RWPE2 (cell line): ENCODE measurements at regions not wholly inside any gene's neighbourhood (a gene's known extent, or its start where the extent isn't known, plus 50 kb on each side); places are given as distances from the start of the nearest gene placed in this dataset.

Source experiments
- ATAC-seq: fragments of 200-7000 bp; cut with Tn5 transposase; 3 replicates; pipeline ENCODE4 v1.9.1; 2021; ENCODE audit warnings: low read depth
- DNase-seq: peaks from one replicate; pipeline ENCODE4 v3.0.0-alpha.2; 2020; ENCODE audit warnings: low spot score
- H3K27ac ChIP-seq: fragments of 450-650 bp; 2 replicates; pipeline ENCODE4 v1.5.1; 2017; ENCODE audit warnings: mild to moderate bottlenecking; ENCODE audit not compliant: poor library complexity, severe bottlenecking
- H3K27me3 ChIP-seq: fragments of 250-450 bp; sonication (Bioruptor Pico); 2 replicates; pipeline ENCODE4 v1.5.1; 2021; ENCODE audit warnings: mild to moderate bottlenecking, moderate library complexity; ENCODE audit not compliant: insufficient read depth, poor library complexity, severe bottlenecking
- H3K36me3 ChIP-seq: fragments of 250-450 bp; sonication (Bioruptor Pico); 2 replicates; pipeline ENCODE4 v1.5.1; 2020; ENCODE audit warnings: low read depth, mild to moderate bottlenecking, moderate library complexity
- H3K4me1 ChIP-seq: fragments of 250-450 bp; sonication (Bioruptor Pico); 2 replicates; pipeline ENCODE4 v1.5.1; 2021; ENCODE audit warnings: mild to moderate bottlenecking, moderate library complexity; ENCODE audit not compliant: insufficient read depth, poor library complexity, severe bottlenecking
- H3K4me3 ChIP-seq: fragments of 250-450 bp; sonication (Bioruptor Pico); 2 replicates; pipeline ENCODE4 v1.5.1; 2021; ENCODE audit warnings: mild to moderate bottlenecking, moderate library complexity; ENCODE audit not compliant: severe bottlenecking
- H3K9me3 ChIP-seq: fragments of 250-450 bp; sonication (Bioruptor Pico); 2 replicates; pipeline ENCODE4 v1.5.1; 2021; ENCODE audit warnings: mild to moderate bottlenecking, moderate library complexity; ENCODE audit not compliant: severe bottlenecking
- TF ChIP-seq, protein P1 (sequence below): fragments of 450-650 bp; IDR thresholded peaks from one replicate; pipeline ENCODE4 v1.5.1; 2017; ENCODE audit warnings: mild to moderate bottlenecking, moderate library complexity; ENCODE audit not compliant: poor library complexity, severe bottlenecking

DNA sequence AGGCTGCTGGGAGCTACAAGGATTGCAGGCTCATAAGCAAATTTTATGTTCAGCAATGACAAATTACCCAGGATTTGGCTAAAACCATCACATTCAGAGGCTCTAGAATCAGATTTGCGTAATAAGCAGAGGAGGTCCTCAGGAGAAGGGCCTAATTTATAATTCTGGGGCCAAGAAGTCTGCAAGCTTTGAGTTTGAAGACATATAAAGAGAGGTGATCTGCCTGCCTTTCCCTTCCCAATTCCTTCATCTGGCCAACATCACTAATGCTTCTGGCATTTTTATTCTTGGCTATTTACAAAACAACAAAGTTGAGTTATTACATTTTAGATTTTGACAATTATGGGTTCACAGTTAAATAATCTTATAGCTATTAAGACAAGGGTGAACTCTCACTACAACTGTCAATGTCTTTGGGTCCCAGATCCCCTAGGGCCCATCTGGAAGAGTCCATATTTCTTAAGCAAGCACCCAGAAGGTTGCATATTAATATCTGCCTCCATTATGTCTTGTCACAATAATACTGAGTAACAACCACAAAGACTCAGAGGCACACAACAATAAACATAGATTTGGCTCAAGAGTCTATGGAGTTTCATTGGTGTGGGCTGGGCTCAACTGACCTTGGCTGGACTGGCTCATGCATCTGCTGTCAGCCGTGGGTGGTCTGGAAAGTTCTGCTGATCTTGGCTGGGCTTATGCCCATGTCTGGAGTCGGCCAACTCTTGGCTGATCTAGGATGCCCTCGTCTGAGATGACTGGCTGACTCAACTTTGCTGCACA, 67.2 kb upstream of the CD82 start:
- no peaks in the 10 kb centered on the region for H3K4me1 ChIP-seq
- TF ChIP-seq, protein P1, sequence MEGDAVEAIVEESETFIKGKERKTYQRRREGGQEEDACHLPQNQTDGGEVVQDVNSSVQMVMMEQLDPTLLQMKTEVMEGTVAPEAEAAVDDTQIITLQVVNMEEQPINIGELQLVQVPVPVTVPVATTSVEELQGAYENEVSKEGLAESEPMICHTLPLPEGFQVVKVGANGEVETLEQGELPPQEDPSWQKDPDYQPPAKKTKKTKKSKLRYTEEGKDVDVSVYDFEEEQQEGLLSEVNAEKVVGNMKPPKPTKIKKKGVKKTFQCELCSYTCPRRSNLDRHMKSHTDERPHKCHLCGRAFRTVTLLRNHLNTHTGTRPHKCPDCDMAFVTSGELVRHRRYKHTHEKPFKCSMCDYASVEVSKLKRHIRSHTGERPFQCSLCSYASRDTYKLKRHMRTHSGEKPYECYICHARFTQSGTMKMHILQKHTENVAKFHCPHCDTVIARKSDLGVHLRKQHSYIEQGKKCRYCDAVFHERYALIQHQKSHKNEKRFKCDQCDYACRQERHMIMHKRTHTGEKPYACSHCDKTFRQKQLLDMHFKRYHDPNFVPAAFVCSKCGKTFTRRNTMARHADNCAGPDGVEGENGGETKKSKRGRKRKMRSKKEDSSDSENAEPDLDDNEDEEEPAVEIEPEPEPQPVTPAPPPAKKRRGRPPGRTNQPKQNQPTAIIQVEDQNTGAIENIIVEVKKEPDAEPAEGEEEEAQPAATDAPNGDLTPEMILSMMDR, result no peak
- no peak for DNase-seq

DNA sequence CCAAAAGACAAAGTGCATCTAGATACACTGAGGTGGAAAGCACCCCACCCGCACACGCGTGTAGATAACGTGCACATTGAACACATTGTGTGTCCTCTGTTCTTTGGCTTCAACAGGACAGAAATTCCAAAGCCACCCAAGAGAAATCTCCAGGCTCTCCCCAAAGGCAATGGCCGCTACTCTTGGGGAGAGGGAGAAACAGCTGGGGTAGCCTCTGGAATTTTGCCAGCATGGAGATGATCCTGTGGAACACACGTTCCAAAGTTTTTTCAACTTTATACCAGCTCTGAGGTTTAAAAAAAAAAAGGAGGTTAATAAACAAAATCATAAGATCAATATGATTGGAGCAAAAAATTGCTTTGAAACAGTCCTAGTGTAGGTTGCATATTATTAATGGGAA, 63.0 kb upstream of the CD82 start:
- Histone ChIP-seq H3K4me3 (no peak overlapping the region), H3K4me1 (no peaks in the 10 kb centered on the region), H3K36me3 (no peaks in the 10 kb centered on the region), H3K27me3 (no peaks in the 10 kb centered on the region), H3K27ac (no peak overlapping the region), H3K9me3 (no peaks in the 10 kb centered on the region)
- ATAC-seq, result no peak
- DNase-seq, result no peak
- TF ChIP-seq, protein P1, result no peak

More for the DNA sequence above, 67.2 kb upstream of the CD82 start:
- ATAC-seq, result no peak
- Histone ChIP-seq H3K4me3 (no peak overlapping the region), H3K27ac (no peak overlapping the region), H3K27me3 (no peaks in the 10 kb centered on the region), H3K9me3 (no peaks in the 10 kb centered on the region), H3K36me3 (no peaks in the 10 kb centered on the region)

DNA sequence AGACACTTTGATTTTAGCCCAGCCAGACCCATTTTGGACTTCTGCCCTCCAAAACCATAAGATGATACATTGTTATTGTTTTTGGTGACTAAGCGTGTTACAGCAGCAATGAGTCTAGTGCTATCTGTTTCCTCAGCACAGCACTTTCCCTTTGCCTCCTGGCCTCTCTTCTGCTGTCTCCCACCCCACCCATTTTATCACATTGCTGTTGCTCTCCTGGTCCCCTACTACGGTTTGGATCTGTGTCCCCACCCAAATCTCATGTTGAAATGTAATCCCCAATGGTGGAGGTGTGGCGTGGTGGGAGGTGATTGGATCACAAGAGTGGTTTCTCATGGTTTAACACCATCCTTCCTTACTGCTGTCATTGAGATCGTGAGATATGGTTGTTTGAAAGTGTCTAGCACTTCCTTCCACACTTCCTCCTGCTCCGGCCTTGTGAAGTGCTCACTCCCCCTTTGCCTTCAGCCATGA, 59.8 kb upstream of the CD82 start:
- DNase-seq (no peak), ATAC-seq (peak; percentile 75; the same call in 2 of the 3 replicates)
- no peak overlapping the region for H3K27ac ChIP-seq

GRCh38 chr11:44506375-44507016, 59.0 kb upstream of the CD82 start:
- Histone ChIP-seq H3K27me3 (no peaks in the 10 kb centered on the region), H3K27ac (no peak overlapping the region), H3K36me3 (no peaks in the 10 kb centered on the region), H3K4me1 (no peaks in the 10 kb centered on the region), H3K4me3 (no peak overlapping the region), H3K9me3 (no peaks in the 10 kb centered on the region)
- TF ChIP-seq, protein P1, result no peak
- DNase-seq, result no peak
- peak; percentile 46; the same call in 1 of the 3 replicates for ATAC-seq

More for the DNA sequence above, 59.8 kb upstream of the CD82 start:
- no peaks in the 10 kb centered on the region for H3K36me3 ChIP-seq
- H3K4me3 ChIP-seq, result no peak overlapping the region
- TF ChIP-seq, protein P1, result no peak
- H3K9me3 ChIP-seq, result no peaks in the 10 kb centered on the region
- H3K27me3 ChIP-seq, result no peaks in the 10 kb centered on the region
- no peaks in the 10 kb centered on the region for H3K4me1 ChIP-seq
